GM19395 (cell line): ENCODE measurements at regions not wholly inside any gene's neighbourhood (a gene's known extent, or its start where the extent isn't known, plus 50 kb on each side); places are given as distances from the start of the nearest gene placed in this dataset.
"Not testable (repeated sequence)": the region's sequence is repeated elsewhere in the genome, so short reads cannot be mapped to it uniquely, and the experiment has no call there.

Experiments used
- ATAC-seq: cut with Tn5 transposase; IDR thresholded peaks from one replicate; pipeline ENCODE4 v1.9.1; 2021; ENCODE audit warnings: mild to moderate bottlenecking, moderate library complexity; ENCODE audit not compliant: unreplicated experiment

- ATAC-seq: peak; percentile 68
These were observed 53.9 kb upstream of the HEPH start for GRCh38 chrX:66110112-66110511.

- ATAC-seq: not testable (repeated sequence)
These were observed 56.2 kb upstream of the HEPH start for GRCh38 chrX:66107860-66108259.

GRCh38 chrX:66102398-66102797 is 61.6 kb upstream of the HEPH start:
- not testable (repeated sequence) for ATAC-seq

- ATAC-seq: no peak
These were observed 58.3 kb upstream of the VSIG4 start for GRCh38 chrX:66098162-66098561.

GRCh38 chrX:66096987-66097386 is 57.1 kb upstream of the VSIG4 start:
- ATAC-seq: not testable (repeated sequence)

GRCh38 chrX:66090004-66090403 is 50.1 kb upstream of the VSIG4 start:
- not testable (repeated sequence) for ATAC-seq
